ENCODE measurements at regions not wholly inside any gene's neighbourhood (a gene's known extent, or its start where the extent isn't known, plus 50 kb on each side); places are given as distances from the start of the nearest gene placed in this dataset.

- no peak for DNase-seq
- no peaks in the 10 kb centered on the region for H3K36me3 Mint-ChIP-seq (ENCODE audit: low read depth)
- no peaks in the 10 kb centered on the region for H3K27me3 Mint-ChIP-seq (ENCODE audit: insufficient read depth)
- no peaks in the 10 kb centered on the region for H3K9me3 Mint-ChIP-seq
- no peak overlapping the region for H3K27ac Mint-ChIP-seq
- TF ChIP-seq CTCF (IDR thresholded peaks at IDR 0.05): no peak
- H3K4me3 Mint-ChIP-seq: no peak overlapping the region; the same call in 1 of the 2 replicates
- H3K4me1 Mint-ChIP-seq (ENCODE audit: low read depth): peaks cover 40% of the 10 kb centered on the region
Measured at GRCh38 chrX:39897741-39898097, 200.0 kb downstream of the BCOR start.

GRCh38 chrX:39898147-39898546 lies 199.6 kb downstream of the BCOR start:
- no peak overlapping the region for H3K27ac Mint-ChIP-seq
- DNase-seq: no peak
- H3K9me3 Mint-ChIP-seq: no peaks in the 10 kb centered on the region
- TF ChIP-seq CTCF (IDR thresholded peaks at IDR 0.05): no peak
- no peaks in the 10 kb centered on the region for H3K36me3 Mint-ChIP-seq (ENCODE audit: low read depth)
- no peaks in the 10 kb centered on the region for H3K27me3 Mint-ChIP-seq (ENCODE audit: insufficient read depth)
- no peak overlapping the region for H3K4me3 Mint-ChIP-seq
- H3K4me1 Mint-ChIP-seq (ENCODE audit: low read depth): peaks cover 45% of the 10 kb centered on the region

GRCh38 chrX:39899059-39899458 lies 198.7 kb downstream of the BCOR start:
- Mint-ChIP-seq H3K36me3 (ENCODE audit: low read depth) (no peaks in the 10 kb centered on the region), H3K4me3 (no peak overlapping the region), H3K27ac (no peak overlapping the region), H3K4me1 (ENCODE audit: low read depth) (peaks cover 54% of the 10 kb centered on the region), H3K27me3 (ENCODE audit: insufficient read depth) (no peaks in the 10 kb centered on the region), H3K9me3 (no peaks in the 10 kb centered on the region)
- no peak for TF ChIP-seq CTCF (IDR thresholded peaks at IDR 0.05)
- no peak for DNase-seq

GRCh38 chrX:39899856-39900776 lies 197.6 kb downstream of the BCOR start:
- DNase-seq: no peak
- Mint-ChIP-seq H3K27ac (no peak overlapping the region), H3K36me3 (ENCODE audit: low read depth) (no peaks in the 10 kb centered on the region), H3K9me3 (no peaks in the 10 kb centered on the region), H3K27me3 (ENCODE audit: insufficient read depth) (no peaks in the 10 kb centered on the region), H3K4me1 (ENCODE audit: low read depth) (peaks cover 56% of the 10 kb centered on the region), H3K4me3 (peak overlapping the region; percentile 66; the same call in 1 of the 2 replicates)
- no peak for TF ChIP-seq CTCF (IDR thresholded peaks at IDR 0.05)

GRCh38 chrX:39900777-39901170 lies 197.0 kb downstream of the BCOR start:
- H3K4me3 Mint-ChIP-seq: no peak overlapping the region; the same call in 1 of the 2 replicates
- no peak overlapping the region for H3K27ac Mint-ChIP-seq
- no peaks in the 10 kb centered on the region for H3K36me3 Mint-ChIP-seq (ENCODE audit: low read depth)
- no peaks in the 10 kb centered on the region for H3K27me3 Mint-ChIP-seq (ENCODE audit: insufficient read depth)
- DNase-seq: no peak
- H3K4me1 Mint-ChIP-seq (ENCODE audit: low read depth): peaks cover 56% of the 10 kb centered on the region
- H3K9me3 Mint-ChIP-seq: no peaks in the 10 kb centered on the region
- TF ChIP-seq CTCF (IDR thresholded peaks at IDR 0.05): no peak

All from HFFc6 (cell line).